Activated CD4-positive, alpha-beta T cell treated with anti-CD3 and anti-CD28 coated beads, Interleukin-2, Interleukin-6, amounts not matched to agents 100 ng/mL and 50 ng/mL, durations not matched to agents 16 hours and 8 hours (primary cell): ENCODE measurements at regions not wholly inside any gene's neighbourhood (a gene's known extent, or its start where the extent isn't known, plus 50 kb on each side); places are given as distances from the start of the nearest gene placed in this dataset.
A peak's percentile ranks its signal among the peaks of the same experiment; 100 is the strongest.
"Not testable (repeated sequence)": the region's sequence is repeated elsewhere in the genome, so short reads cannot be mapped to it uniquely, and the experiment has no call there.

Experiments
- DNase-seq: peaks from one replicate; pipeline ENCODE4 v3.0.0-alpha.2; 2020

- not testable (repeated sequence) for DNase-seq
Measured at GRCh38 chr16:16625140-16625539, 246.2 kb downstream of the NPIPA7 start.

DNA sequence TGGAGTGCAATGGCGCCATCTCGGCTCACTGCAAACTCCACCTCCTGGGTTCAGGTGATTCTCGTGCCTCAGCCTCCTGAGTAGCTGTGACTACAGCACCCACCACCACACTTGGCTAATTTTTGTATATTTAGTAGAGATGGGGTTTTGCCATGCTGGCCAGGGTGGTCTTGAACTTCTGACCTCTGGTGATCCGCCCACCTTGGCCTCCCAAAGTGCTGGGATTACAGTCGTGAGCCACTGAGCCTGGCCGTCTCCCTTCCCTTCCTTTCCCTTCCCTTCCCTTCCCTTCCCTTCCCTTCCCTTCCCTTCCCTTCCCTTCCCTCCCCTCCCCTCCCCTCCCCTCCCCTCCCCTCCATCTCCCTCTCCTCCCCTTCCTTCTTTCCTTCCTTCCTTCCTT lies 248.9 kb downstream of the NPIPA7 start:
- not testable (repeated sequence) for DNase-seq

- DNase-seq, result not testable (repeated sequence)
Measured at GRCh38 chr16:16638231-16638630, 259.3 kb downstream of the NPIPA7 start.

- not testable (repeated sequence) for DNase-seq
Measured at GRCh38 chr16:16638714-16639113, 259.8 kb downstream of the NPIPA7 start.

DNA sequence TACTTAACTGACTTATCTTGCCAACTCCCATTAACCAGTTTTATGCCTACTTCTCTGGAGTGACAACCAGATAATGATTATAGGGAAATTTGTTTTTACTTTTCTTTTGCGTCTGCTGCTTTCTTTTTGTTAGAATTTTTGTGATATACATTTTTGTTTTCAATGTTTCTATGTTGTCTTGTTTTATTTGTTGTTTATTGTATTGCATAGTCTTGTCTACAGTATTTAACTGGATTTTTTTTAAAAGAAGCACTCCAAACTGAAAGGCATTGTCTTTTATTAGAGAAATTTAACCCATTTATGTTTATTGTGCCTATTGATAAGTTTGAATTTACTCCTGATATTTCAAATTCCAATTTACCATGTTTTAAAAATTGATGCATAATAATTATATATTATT lies 264.9 kb downstream of the NPIPA7 start:
- DNase-seq, result not testable (repeated sequence)

DNA sequence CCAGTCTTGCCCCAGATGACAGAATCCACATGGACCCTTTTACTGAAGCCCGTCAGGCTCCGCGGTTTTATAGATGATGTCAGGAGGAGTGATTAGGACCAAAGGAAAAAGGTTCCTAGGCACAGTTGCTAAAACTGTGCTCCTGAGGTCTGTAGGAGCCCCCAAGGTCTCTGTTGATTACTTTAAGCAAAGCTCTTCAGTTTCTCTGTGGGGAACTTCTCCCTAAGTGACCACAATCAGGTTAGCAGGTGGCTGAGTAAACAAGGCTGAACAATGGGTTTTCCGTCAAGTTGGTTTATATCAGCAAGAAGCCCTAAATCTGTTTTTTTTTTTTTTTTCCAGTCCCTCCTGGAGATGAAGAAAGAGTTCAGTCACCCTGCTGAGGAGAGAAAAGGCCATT lies 269.1 kb downstream of the NPIPA7 start:
- not testable (repeated sequence) for DNase-seq

DNA sequence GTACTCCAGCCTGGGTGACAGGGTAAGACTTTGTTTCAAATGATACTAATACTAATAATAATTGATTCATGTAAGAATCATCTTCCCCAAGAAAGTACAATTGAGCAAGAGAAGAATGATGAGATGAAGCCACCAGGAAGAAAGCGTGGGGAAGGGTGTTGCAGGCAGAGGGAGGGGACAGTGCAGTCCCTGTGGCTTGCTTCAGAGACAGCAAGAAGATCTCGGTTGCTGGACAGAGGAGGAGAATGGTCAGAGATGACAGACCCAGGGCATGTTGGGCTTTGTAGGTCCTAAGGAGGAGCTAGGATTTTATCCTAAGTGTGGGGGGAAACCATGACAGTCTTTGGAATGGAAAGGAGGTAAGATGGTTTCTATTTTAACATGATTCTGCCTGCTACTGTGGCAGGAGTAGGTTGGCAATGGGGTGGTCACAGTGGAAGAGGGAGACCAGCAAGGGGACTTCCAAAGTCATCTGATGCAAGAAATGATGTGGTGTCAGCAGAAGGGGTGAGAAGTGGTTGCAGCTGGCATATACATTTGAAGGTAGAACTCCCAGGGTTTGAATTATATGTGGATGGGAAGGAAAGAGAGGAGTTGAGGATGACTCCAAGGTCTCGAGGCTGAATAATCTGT lies 293.4 kb downstream of the NPIPA7 start:
- DNase-seq, result not testable (repeated sequence)

- not testable (repeated sequence) for DNase-seq
Measured at GRCh38 chr16:16674820-16675219, 295.9 kb downstream of the NPIPA7 start.

GRCh38 chr16:16721849-16722248 lies 342.9 kb downstream of the NPIPA7 start:
- DNase-seq, result not testable (repeated sequence)

GRCh38 chr16:16722666-16723065 lies 343.7 kb downstream of the NPIPA7 start:
- not testable (repeated sequence) for DNase-seq

DNA sequence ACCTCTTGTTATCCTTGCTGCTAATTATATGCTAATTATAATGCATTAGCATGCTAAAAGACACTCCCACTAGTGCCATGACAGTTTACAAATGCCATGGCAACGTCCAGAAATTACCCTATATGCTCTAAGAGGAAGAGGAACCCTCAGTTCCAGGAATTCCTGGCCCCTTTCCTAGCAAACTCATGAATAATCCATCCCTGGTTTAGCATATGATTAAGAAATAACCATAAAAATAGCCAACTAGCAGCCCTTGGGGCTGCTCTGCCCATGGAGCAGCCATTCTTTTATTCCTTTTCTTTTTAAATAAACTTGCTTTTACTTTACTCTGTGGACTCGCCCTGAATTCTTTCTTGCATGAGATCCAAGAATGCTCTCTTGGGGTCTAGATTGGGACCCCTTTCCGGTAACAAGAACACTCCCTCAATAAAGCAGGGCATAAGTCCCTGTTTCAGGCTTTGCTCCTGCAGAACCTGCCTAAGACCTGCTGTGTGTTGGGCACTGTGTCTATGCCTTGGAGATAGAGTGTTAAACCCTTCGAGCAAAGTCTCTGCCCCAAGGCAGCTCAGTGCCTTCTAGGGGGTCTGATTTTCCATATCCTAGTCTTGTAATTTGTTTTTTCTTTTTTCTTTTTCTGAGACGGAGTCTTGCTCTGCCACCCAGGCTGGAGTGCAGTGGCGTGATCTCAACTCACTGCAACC lies 345.0 kb downstream of the NPIPA7 start:
- not testable (repeated sequence) for DNase-seq

DNA sequence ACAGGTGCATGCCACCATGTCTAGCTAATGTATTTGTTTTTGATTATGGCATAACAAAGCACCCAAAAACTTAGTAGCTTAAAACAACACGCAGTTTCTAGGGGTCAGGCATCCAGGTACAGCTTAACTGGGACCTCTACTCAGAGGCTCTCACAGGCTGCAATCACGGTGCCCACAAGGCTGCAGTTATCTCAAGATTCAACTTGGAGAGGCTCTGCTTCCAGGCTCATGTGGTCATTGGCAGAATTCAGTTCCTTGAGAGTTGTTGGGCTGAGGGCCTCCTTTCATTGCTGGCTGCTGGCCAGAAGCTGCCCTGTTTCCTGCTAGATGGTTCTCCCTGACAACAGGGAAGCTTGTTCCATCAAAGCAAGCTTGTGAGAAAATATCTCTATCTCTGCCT lies 348.1 kb downstream of the NPIPA7 start:
- not testable (repeated sequence) for DNase-seq

DNA sequence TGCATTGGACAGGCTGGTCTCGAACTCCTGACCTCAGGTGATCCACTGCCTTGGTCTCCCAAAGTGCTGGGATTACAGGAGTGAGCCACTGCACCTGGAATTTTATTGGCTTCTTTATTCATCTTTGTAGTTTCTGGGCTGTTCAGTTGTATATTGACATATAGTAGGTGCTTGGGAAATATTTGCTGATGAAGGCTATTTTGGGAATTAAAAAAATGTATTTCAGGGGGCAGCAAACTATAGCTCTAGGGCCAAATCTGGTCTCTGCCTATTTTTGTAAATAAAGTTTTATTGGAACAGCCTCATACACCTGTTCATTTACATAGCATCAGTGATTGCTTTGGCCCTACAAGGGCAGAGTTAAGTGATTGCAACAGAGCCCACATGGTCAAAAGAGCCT lies 363.6 kb downstream of the NPIPA7 start:
- DNase-seq, result not testable (repeated sequence)

- DNase-seq, result not testable (repeated sequence)
Measured at GRCh38 chr16:16754992-16755667, 376.2 kb downstream of the NPIPA7 start.

GRCh38 chr16:16763449-16763848 lies 384.5 kb downstream of the NPIPA7 start:
- no peak for DNase-seq

- not testable (repeated sequence) for DNase-seq
Measured at GRCh38 chr16:16770717-16771116, 391.8 kb downstream of the NPIPA7 start.

- DNase-seq, result no peak
Measured at GRCh38 chr16:16774389-16774788, 395.4 kb downstream of the NPIPA7 start.

DNA sequence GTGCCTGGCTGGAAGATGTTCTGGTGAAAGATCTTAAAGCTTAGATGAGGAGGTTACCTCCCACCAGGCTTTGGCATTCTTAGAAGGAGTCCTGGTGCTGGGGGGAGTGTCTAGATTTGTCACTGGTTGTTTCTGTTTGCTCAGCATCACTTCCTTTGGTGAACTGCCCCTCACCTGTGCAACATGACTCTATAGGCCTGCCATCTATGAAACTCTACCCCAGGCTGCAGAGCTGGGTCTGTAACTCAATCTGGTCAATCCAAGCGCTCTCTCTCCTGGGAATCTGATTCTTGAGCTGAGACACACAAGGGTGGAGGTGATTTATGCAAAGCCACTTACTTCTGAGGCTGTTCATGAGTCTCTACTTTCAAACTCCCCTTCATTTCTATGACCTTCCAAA lies 399.4 kb downstream of the NPIPA7 start:
- no peak for DNase-seq

DNA sequence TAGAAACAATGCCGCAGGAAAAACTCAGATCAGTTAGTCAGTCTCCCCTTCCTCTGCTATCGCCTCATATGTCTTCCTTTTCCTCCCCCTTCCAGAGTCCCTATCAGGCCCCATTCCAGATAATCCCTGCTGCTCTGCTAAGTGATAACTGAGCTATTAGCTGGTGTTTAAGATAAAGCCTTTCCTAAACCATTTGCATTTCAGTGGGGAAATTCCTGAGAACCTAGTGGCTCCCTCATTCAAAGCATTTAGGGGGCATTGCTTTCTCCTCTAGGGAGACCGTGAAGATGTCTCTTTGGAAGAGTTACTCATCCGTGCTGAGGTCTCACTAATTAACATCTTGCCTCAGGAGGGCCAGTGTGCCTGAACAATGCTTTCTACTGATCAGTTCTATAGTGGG lies 401.6 kb downstream of the NPIPA7 start:
- DNase-seq, result no peak

DNA sequence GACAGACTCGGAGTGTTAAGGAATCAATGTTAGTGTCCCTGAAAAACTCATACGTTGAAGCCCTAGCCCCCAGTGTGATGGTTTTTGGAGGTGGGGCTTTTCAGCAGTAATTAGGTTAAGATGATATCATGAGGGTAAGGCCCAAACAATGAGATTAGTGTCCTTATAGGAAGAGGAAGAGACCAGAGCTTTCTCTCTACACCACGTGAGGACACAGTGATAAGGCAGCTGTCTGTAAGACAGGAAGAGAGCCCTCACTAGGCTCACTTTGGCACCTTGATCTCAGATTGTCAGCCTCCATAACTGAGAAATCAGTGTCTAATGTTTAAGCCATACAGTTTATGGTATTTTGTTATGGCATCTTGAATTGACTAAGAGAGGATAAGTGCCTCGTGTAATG lies 403.2 kb downstream of the NPIPA7 start:
- no peak for DNase-seq

DNA sequence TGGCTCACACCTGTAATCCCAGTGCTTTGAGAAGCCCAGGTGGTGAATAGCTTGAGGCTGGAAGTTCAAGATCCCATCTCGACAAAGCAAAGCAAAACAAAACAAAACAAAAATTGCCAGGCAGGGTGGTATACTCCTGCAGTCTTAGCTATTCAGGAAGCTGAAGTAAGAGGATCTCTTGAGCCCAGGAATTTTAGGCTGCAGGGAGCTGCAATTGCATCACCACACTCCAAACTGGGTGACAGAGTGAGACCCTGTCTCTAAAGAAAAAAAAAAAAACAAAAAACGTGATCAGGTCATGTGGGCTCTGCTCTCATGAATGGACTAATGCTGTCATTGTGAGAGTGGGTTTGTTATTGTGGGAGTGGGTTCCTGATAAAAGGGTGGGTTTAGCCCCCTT lies 409.1 kb downstream of the NPIPA7 start:
- no peak for DNase-seq

DNA sequence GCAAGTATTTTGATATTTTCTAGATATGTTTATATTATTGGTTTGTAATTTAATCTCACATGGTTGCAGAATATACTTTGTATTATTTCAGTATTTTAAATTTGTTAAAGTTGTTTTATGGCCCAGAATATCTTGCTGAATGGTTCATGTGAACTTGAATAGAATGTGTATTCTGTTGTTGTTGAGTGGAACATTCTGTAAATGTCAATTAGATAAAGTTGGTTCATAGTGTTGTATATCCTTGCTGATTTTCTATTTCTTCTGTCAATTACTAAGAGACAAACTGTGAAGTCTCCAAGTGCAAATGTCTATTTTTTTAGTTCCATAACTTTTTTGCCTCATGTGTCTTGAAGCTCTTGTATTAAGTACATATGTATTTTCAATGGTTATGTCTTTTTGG lies 411.7 kb downstream of the NPIPA7 start:
- no peak for DNase-seq

GRCh38 chr16:16791051-16791450 lies 412.1 kb downstream of the NPIPA7 start:
- DNase-seq, result no peak

DNA sequence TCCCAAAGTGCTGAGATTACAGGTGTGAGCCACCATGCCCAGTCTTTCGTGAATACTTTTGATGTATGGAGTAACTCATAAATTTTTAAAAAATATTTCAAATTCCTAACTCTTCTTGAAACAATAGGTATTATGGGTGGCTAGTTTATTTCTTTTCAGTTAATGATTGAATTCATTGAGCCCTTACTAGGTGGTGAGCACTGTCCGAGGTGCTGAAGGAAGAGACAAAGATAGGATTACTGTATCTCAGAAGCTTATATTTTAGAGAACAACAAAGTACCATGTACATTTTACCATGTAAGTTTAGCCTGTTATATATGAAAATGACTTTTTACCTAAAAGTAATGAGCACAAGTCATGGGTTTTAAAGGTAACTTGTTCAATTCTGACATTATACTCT lies 418.3 kb downstream of the NPIPA7 start:
- peak; percentile 3 for DNase-seq
